ENCODE measurements at regions not wholly inside any gene's neighbourhood (a gene's known extent, or its start where the extent isn't known, plus 50 kb on each side); places are given as distances from the start of the nearest gene placed in this dataset.

GRCh38 chr16:60259956-60260355, 1525.8 kb upstream of the GOT2 start:
- no peak for DNase-seq
- no peak for TF ChIP-seq CTCF (IDR thresholded peaks at IDR 0.05; ENCODE audit: partially characterized antibody, unreplicated experiment)
- Mint-ChIP-seq H3K4me1 (ENCODE audit: low read depth, unreplicated experiment) (no peaks in the 10 kb centered on the region), H3K27me3 (ENCODE audit: unreplicated experiment) (no peaks in the 10 kb centered on the region), H3K27ac (ENCODE audit: unreplicated experiment) (no peak overlapping the region), H3K4me3 (ENCODE audit: unreplicated experiment) (no peak overlapping the region), H3K9me3 (ENCODE audit: unreplicated experiment) (no peaks in the 10 kb centered on the region), H3K36me3 (ENCODE audit: unreplicated experiment) (no peaks in the 10 kb centered on the region)

GRCh38 chr16:60246086-60246485, 1512.0 kb upstream of the GOT2 start:
- H3K27me3 Mint-ChIP-seq (ENCODE audit: unreplicated experiment), result no peaks in the 10 kb centered on the region
- H3K27ac Mint-ChIP-seq (ENCODE audit: unreplicated experiment), result no peak overlapping the region
- H3K9me3 Mint-ChIP-seq (ENCODE audit: unreplicated experiment), result no peaks in the 10 kb centered on the region
- no peak overlapping the region for H3K4me3 Mint-ChIP-seq (ENCODE audit: unreplicated experiment)
- no peak for TF ChIP-seq CTCF (IDR thresholded peaks at IDR 0.05; ENCODE audit: partially characterized antibody, unreplicated experiment)
- no peak for DNase-seq
- H3K4me1 Mint-ChIP-seq (ENCODE audit: low read depth, unreplicated experiment), result no peaks in the 10 kb centered on the region
- no peaks in the 10 kb centered on the region for H3K36me3 Mint-ChIP-seq (ENCODE audit: unreplicated experiment)

- Mint-ChIP-seq H3K4me3 (ENCODE audit: unreplicated experiment) (no peak overlapping the region), H3K36me3 (ENCODE audit: unreplicated experiment) (no peaks in the 10 kb centered on the region), H3K4me1 (ENCODE audit: low read depth, unreplicated experiment) (no peaks in the 10 kb centered on the region), H3K27me3 (ENCODE audit: unreplicated experiment) (no peaks in the 10 kb centered on the region), H3K9me3 (ENCODE audit: unreplicated experiment) (no peaks in the 10 kb centered on the region), H3K27ac (ENCODE audit: unreplicated experiment) (no peak overlapping the region)
- no peak for TF ChIP-seq CTCF (IDR thresholded peaks at IDR 0.05; ENCODE audit: partially characterized antibody, unreplicated experiment)
- no peak for DNase-seq
Measured at GRCh38 chr16:60241671-60242070, 1507.6 kb upstream of the GOT2 start.

GRCh38 chr16:60230666-60231065, 1496.5 kb upstream of the GOT2 start:
- TF ChIP-seq CTCF (IDR thresholded peaks at IDR 0.05; ENCODE audit: partially characterized antibody, unreplicated experiment), result no peak
- Mint-ChIP-seq H3K36me3 (ENCODE audit: unreplicated experiment) (no peaks in the 10 kb centered on the region), H3K9me3 (ENCODE audit: unreplicated experiment) (no peaks in the 10 kb centered on the region), H3K27ac (ENCODE audit: unreplicated experiment) (no peak overlapping the region), H3K4me3 (ENCODE audit: unreplicated experiment) (no peak overlapping the region), H3K27me3 (ENCODE audit: unreplicated experiment) (peaks cover 2% of the 10 kb centered on the region), H3K4me1 (ENCODE audit: low read depth, unreplicated experiment) (no peaks in the 10 kb centered on the region)
- no peak for DNase-seq

GRCh38 chr16:60225541-60225940, 1491.4 kb upstream of the GOT2 start:
- no peaks in the 10 kb centered on the region for H3K27me3 Mint-ChIP-seq (ENCODE audit: unreplicated experiment)
- no peaks in the 10 kb centered on the region for H3K36me3 Mint-ChIP-seq (ENCODE audit: unreplicated experiment)
- no peak overlapping the region for H3K4me3 Mint-ChIP-seq (ENCODE audit: unreplicated experiment)
- TF ChIP-seq CTCF (IDR thresholded peaks at IDR 0.05; ENCODE audit: partially characterized antibody, unreplicated experiment), result no peak
- H3K27ac Mint-ChIP-seq (ENCODE audit: unreplicated experiment), result no peak overlapping the region
- DNase-seq, result no peak
- H3K4me1 Mint-ChIP-seq (ENCODE audit: low read depth, unreplicated experiment), result no peaks in the 10 kb centered on the region
- H3K9me3 Mint-ChIP-seq (ENCODE audit: unreplicated experiment), result no peaks in the 10 kb centered on the region

Measured in glutamatergic neuron (in vitro differentiated cells).